Stimulated activated CD4-positive, alpha-beta T cell treated with anti-CD3 and anti-CD28 coated beads, TNF-alpha, amount 100 ng/mL, for 24 hours (primary cell): ENCODE measurements at regions not wholly inside any gene's neighbourhood (a gene's known extent, or its start where the extent isn't known, plus 50 kb on each side); places are given as distances from the start of the nearest gene placed in this dataset.

Experiments
- DNase-seq, 3 experiments: peaks; one replicate each; pipeline ENCODE4 v3.0.0-alpha.2; 2020; ENCODE audit warnings: low read depth in 3 of 3

DNA sequence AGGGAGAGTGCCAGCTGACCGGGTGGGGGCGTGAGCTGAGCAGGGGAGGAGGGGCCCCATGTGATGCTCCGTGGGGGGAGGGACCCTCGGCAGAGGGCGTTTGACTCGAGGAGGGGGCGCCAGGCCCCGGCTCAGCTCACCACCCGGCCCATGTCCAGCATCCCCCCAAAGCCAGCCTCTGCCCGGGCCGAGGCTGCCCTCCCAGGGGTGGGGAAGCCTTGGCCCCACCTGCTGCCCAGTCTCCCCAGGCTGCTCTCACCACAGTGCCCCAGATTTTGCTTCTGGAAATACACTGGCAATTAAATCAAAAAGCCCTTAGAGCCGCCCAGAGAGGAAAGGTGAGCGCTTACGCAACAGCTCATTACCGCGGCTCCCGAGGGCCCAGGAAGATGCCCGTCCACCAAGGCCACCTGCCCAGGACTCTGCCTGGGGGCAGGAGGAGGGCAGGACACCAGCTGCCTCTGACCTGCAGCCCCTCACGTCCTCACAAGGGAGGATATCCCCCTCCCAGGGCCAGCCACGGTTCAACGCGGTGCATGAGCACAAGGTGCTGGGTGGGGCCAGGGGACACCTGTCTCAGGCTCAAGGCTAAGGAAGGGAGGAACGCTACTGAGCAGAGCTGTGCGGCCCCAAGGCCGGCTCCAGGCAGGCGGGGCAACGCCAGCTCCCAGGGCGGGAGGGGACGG lies 70.0 kb upstream of the INPP5A start:
- DNase-seq, result no peak

DNA sequence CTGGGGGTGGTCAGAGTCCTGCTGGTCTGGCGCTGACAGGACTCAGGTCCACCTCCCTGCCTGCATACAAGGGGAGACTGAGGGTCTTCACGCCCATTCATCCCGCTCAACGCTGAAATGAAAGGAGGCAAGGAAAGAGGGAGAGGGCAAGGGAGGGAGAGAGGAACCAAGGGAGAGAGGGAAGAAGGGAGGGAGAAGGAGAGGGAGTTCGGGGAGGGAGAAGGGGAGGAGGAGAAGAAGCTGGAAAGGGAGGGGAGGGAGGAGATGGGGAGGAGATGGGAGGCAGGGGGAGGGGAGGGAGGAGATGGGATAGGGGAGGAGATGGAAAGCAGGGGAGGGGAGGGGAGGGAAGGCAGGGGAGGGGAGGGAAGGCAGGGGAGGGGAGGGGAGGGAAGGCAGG lies 69.4 kb upstream of the INPP5A start:
- DNase-seq, result no peak

DNA sequence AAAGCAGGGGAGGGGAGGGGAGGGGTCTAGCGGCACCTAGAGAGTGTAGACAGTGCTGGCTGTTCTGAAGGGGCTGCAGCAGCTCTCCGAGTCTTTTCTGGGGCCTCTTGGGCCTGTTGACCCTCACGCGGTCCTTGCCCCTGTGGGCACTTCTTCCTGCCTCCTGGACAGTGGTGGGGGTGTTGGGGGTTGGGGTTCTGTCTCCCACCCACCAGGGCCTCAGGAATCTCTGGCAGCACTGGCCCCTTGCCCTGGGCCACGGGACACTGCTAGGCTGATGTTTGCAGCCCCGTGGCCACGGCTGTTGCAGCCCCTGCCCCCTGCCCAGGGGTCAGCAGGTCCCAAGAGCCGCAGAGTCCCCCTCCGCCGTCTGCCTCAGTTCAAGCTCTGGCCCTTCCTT lies 68.9 kb upstream of the INPP5A start:
- no peak for DNase-seq

DNA sequence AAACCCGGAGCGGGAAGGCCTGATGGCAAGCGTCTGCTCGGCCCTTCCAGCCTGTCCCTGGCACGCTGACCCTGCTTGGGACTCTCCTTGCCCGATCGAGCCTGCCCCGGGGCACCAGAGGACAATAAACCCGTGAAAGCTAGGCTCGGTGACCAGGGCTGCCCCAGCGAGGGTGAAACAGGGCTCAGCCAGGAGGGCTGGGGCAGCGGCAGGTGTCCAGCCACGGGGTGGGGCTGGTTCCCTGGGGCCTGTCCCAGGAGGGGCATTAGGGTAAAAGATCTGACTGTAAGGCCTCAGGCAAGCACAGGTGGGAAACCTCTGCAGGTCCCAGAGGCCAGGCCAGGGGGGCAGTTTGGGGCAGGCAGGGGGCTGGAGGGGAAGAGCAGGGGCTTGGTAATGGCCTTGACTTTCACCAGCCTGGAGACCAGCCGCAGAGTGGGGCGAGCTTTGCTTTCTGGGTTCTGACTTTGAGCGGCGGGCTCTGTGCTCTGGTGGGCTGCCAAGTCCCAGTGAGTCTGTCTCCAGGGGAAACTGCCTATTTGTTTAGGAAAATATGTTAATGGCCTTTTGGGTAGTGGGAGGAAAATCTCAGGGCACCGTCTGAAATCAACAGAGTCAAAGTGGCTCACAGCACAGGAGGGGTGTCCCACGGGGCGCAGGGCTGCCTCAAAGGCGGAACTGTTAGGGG lies 68.2 kb upstream of the INPP5A start:
- no peak for DNase-seq

DNA sequence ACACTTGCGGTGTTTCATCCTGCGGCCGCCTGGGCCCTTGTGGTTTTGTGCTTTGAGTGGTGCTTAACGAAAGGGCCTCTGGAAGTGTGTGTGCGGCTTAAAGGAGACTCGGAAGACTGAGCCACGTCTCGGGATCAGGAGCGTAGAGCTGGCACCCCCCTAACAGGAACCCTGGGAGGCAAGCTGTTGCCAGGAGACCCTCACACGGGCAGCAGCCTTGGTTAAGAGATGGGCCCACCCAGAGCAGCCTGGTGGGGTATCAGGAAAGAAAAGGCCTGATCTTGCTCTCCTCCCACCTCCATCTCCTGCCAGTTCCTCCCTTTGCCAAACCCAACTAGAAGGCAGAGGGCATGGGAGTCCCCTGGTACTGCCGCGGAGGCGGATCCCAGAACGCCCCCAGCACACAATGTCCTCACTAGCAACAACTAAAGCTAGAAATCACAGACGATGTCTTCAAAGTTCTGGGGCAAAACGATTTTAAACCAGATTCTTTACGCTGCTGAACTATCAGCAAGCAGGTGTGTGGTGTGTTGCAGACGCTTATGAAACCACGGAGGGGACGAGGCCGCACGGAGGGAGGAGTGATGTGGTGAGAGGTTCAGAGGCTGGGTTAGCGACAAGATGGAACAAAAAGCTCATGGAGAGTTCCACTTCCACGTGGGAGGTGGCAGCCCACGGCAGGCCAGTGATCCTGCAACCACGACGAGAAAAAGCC lies 67.0 kb upstream of the INPP5A start:
- peak in 1 of 3 experiments; percentile 36 for DNase-seq

DNA sequence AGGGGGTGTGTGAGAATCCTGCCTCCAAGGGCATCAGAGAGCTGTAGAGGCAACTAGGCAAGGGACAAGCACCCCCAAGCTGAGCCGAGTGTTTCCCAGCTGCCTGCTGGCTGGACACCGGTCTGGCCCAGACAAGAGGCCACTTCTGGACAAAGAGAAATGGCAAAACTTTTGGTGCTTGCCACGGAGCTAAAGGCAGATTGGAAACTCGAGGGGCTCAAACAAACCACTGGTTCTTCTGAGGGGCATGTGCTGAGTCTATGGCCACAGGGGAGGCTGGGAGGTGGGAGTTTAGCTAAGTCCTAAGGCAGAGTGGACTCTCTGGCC lies 66.5 kb upstream of the INPP5A start:
- no peak for DNase-seq

DNA sequence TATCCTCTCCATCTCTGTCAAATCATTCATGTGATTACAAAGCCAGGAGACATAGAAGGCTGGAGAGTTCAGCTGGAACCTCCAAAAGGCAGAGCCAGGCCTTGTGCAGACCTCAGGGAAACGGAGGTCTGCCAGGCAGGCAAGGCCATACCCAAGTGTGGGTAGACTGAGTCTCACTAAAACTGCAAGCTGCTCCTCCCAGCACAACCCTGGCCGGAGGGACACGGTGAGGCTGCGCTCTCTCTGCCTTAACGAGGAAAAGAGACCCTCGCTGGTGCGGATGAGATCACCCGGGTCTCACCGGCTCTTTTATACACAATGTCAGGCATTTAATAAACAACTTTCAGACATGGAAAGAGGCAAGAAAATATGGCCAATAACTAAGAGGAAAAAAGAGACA lies 66.1 kb upstream of the INPP5A start:
- no peak for DNase-seq

DNA sequence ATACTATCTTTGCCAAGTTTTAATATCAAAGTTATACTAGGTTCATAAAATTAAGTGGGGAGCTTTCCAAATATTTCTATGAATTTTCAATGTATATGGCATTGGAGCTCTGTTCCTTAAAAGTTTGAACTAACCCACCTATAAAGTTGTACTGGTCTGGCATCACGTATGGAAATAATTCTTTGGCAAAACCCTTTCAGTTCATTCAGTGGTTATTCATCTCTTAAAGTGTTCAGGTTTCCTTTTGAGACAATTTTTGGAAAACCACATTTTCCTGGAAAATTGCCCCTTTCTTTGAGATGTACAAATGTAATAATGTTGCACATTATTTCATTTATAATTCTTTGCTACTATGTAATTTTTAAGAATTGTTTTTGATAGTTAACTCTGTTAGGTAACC lies 62.5 kb upstream of the INPP5A start:
- DNase-seq, result no peak

DNA sequence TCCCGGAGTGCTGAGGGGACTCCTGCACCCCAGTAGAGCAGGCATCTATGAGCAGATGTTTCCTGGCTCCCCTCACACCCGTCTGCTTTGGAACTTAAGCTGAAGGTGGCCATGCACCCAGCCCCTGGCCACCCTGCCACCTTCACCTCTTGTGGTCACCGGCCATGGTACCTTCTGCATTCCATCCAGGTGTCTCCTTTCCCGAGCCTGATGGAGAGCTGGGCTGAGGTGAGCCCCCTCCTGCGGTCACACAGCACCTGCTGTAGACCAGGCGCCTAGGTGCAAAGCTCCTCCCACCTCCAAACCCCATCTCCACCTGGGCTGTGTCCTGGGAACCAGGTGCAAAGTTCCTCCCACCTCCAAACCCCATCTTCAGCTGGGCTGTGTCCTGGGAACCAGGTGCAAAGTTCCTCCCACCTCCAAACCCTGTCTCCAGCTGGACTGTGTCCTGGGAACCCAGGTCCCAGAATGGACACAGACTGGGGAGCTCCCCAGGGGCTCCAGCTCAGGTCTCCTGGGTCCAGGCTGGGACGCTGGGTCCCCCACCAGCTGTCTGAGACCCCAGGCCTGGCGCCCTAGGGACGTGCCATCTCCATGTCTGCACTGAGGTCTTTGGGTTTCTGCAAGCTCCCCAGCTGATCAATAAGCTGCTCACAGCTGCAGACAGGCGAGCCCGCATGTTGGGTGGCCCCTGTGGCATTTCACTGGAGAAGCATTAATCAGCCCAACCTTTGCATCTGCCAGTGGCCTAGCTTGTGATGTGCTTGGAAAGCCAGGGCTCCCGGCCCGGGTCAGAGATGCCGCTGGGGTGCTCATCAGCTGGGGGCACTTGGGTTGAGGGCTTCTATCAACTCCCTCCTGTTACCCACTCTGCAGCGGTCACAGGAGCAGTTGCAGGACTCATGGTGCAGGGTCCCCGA lies 61.2 kb upstream of the INPP5A start:
- DNase-seq, result no peak

DNA sequence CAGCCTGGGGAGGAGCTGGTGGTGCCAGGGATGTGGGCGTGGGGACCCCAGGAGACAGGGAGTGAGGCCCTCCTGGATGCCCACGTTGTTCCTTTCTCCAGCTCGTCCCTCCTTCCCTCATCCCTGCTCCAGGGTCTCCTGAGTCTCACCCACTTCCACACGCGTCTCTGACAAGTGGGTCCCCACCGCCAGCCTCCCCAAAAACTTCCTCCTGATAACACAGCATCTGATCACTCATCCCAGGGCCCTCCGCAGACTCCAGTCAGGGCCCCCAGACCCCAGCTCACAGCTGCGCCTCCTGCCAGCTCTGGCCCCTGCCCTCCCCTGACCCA lies 60.6 kb upstream of the INPP5A start:
- DNase-seq, result no peak

DNA sequence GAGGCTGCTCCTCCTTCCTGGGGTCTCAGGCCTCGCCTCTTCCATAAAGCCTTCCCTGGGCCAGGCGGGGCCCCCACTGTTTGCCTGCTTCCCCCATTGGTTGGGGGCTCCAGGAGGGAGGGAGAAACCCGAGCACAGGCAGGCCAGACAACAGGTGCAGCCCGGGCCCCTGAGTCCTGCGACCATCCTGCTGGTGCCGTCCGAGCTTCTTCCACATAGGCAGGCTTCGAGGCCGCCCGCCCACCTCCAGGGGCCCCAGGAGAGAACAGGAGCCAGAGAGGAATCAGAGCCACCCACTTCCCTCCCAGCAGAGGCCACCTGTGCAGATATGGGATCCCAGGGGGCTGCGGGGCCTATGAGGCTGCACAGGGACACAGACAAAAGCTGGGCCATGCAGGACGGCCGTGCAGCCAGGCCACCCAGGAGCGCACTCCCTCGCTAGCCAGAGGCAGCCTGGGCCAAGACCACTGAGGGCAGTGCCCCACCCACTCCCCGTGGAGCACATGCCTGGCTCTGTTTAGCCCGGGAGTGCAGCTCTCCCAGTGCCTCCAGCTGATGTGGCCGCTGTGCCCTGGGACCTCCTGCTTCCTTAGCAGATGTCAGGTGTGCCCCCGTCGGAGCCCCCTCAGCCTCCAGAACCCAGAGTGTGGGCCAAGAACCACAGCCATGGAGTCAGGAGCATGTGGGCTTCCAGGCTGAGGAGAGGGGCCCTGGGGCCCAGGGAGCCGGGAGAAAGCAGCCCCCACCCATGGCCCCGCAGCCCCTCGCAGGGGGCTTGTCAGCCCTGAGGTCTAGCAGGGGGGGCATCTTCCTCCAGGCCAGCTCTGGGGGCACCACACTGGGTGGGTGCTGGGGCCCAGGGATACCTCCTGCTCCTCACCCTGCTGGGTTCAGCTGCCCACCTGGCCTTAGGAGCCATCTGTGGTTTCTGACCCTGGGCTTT lies 59.9 kb upstream of the INPP5A start:
- no peak for DNase-seq

DNA sequence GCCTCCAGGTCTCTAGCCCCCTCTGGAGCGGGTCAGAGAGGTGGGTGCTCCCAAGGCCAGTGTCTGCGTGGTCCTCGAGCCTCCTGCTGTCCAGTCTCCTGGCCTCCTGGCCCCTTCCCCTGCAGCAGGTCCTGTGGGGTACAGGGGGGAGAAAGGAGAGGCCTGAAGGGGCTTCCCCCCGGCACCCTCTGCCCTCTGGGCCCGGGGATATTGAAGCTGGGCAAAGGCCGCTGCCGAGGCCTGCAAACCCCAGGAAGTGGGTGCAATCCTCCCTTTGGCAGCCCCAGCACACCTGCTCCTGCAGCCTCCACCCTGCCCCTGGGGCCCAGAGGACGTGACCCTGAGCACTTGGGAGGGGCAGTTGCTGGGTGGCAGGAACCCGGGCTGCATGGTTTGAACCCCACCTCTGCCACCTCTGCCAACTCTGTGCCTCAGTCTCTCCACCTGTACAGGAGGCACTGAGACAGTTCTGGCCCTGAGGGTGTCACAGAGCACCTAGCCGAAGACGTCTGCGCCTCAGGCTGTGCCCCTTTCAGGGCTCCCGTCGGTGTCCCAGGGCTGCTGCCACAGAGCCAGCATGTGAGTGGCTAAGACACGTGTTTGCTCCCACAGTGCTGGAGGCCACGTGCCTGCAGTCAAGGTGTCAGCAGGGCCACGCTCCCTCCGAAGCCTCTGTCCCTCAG lies 59.1 kb upstream of the INPP5A start:
- no peak for DNase-seq

DNA sequence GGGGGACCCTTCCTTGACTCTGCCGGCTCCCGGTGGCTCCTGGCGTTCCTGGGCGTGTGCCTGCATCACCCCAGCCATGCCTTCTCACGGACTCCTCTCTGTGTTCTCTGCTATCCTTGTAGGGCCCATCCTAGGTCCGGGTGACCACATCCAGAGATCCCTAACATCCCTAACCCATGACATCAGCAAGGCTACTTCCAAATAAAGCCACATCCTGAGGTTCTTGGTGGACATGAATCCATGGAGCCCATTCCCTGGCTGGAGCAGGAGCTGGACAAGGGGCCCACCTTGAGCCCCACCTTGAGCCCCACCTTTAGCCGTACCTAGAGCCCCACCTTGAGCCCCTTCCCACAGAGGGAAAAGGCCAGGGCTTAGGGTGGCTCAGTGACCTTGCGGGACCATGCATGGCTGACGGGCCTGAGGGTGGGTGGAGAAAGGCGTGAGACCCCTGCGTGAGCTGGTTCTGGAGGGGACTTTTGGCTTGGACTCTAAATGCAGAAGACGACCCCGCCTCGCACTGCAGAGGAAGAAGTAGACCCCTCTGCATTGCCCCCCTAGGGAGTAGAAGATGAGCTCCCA lies 58.5 kb upstream of the INPP5A start:
- no peak for DNase-seq

DNA sequence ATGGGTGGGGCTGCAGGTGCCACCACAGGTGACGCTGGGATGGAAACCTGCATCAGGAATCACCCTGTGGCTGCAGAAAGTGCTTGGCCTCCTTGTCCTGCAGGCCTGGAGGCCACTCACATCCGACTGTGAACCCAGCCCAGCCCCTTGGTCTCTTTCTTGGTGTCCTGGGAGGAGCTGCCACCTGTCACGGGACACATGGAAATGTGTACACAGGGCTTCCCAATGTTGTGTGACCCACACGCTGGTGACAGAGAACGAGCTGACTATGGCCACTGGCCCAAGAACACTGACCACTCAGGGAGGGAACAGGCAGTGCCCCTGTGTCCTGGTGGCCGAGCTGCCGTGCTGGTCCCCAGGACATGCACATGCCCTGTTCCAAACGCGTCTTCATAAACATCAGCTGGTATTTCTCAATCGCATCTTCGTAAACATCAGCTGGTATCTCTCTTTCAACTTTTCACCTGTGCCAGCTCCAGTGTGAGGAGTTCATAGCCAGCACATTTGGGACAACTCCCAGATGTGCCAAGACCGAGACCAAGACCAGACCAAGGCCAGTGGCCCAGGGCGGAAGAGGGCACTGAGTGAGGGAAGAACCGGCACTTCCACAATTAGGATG lies 57.9 kb upstream of the INPP5A start:
- no peak for DNase-seq

DNA sequence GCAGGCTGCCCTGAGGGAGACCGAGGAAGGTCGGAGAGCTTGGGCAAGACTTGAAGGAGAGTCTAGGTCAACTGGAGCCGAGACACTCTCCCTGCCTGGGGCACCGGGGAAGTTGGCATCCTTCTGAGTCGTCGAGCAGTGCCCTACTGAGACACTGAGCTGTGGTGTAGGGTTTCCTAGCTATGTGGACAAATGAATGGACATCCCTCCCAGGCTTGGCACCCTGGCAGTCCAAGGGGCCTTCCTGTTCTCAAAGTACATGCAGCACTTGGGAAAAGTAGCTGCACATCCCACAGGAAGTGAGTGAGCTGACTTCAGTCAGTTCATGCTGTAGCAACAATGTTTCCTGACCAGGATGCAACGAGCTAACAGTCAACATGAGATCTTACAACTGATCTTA lies 57.2 kb upstream of the INPP5A start:
- DNase-seq, result no peak

DNA sequence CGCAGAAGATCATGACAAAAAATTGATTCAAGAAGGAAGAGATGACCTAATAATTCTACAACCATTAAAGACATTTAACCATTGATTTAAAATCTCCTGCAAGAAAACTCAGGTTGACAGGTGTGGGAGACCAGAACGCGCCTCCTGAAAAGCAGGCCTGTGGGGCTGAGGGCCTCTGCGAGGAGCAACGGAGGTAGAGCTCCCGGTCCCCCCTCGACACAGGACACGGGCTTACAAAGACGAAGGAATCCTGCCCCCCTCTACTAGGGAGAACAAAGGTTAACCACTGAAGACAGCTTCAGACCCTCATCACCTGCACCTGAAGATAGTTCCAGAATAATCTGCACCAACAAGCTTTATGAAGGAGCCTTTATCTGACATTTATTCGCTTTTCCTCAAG lies 55.9 kb upstream of the INPP5A start:
- no peak for DNase-seq

DNA sequence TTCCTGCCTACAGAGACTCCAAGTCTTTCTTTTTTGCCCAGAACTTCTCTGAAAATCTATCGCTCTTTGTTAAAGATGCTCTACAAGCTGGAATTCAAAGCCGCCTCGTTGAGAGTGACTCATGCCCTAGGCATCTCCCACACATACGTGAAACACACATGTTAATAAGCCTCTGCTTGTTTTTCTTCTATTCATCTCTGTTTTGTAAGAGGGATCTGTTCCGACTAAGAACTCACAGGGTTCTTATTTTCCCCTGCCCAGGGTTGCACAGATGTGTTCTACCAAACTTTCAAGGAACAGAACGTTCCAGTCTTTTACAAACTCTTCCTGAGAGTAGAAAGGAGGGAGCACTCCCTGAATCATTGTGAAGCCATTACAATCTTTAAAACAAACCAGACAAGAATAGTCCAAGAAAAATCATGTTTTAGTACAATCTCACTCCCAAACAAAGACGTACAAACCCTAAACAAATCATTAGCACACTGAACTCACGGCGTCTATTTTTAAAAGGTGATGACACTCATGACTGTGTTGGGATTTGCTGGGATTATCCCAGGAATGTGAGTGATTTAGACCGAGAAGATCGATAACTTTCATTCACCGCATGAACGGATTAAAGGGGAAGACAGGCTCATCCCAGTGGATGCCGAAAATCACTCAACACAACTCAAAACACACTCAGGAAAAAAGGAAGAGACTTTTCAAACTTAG lies 55.3 kb upstream of the INPP5A start:
- no peak for DNase-seq

DNA sequence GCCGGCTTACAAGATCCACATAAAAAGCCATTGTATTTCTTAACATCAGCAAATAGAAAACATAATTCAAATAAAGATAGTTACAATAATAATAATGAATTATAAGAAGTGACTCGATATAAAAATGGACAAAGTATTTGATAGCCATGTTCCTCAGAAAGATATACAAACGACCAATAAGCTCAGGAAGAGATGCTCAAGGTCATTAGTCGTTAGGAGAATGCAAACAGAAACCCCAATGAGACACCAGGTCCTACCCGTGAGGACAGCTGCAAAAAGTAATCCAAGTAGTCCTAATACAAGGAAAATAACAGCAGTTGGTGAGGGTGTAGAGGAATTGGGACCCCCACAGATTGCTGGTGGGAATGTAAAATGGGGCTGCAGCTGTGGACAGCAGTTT lies 54.2 kb upstream of the INPP5A start:
- DNase-seq, result no peak

DNA sequence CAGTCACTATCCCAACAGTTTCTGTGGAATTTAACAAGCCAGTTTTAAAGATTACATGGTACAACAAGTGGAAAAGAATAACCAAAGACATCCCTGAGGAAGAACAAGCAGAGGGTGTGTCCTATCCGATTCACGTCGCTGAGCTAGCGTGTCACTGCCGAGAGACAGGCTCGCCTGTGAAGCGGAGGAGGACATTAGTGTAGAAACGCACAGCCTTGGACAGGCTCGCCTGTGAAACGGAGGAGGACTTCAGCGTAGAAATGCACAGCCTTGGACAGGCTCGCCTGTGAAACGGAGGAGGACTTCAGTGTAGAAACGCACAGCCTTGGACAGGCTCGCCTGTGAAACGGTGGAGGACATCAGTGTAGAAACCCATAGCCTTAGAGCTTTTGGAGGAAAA lies 52.7 kb upstream of the INPP5A start:
- no peak for DNase-seq
